ENCODE measurements at regions not wholly inside any gene's neighbourhood (a gene's known extent, or its start where the extent isn't known, plus 50 kb on each side); places are given as distances from the start of the nearest gene placed in this dataset.

GRCh38 chr3:69594286-69594685, 145.0 kb upstream of the MITF start:
- TF ChIP-seq POLR2AphosphoS5 (IDR thresholded peaks at IDR 0.05; ENCODE audit: borderline replicate concordance, low read depth, low read length): no peak
- no peak for TF ChIP-seq EZH2 (IDR thresholded peaks at IDR 0.05)

Measured in SK-N-MC (cell line).